Hindlimb muscle (tissue), 1 donor: ENCODE measurements at regions not wholly inside any gene's neighbourhood (a gene's known extent, or its start where the extent isn't known, plus 50 kb on each side); places are given as distances from the start of the nearest gene placed in this dataset.

Experiments
- DNase-seq: peaks from one replicate; pipeline ENCODE4 v3.0.0-alpha.2; 2013

- peak; percentile 56 for DNase-seq
These were observed 51.1 kb downstream of the GARRE1 start for GRCh38 chr19:34305221-34306083.

GRCh38 chr19:34306213-34306661, 51.9 kb downstream of the GARRE1 start:
- DNase-seq: no peak

- no peak for DNase-seq
These were observed 52.5 kb downstream of the GARRE1 start for GRCh38 chr19:34306824-34307223.

- DNase-seq: no peak
These were observed 54.3 kb downstream of the GARRE1 start for GRCh38 chr19:34308381-34309367.

GRCh38 chr19:34309368-34310138, 55.2 kb downstream of the GARRE1 start:
- no peak for DNase-seq

GRCh38 chr19:34310494-34310981, 54.5 kb upstream of the GPI start:
- no peak for DNase-seq

- no peak for DNase-seq
These were observed 51.8 kb upstream of the GPI start for GRCh38 chr19:34313188-34313587.

- DNase-seq: no peak
These were observed 50.3 kb upstream of the GPI start for GRCh38 chr19:34314437-34315313.
